ENCODE measurements at regions not wholly inside any gene's neighbourhood (a gene's known extent, or its start where the extent isn't known, plus 50 kb on each side); places are given as distances from the start of the nearest gene placed in this dataset.

- Mint-ChIP-seq H3K36me3 (ENCODE audit: insufficient read depth) (no peaks in the 10 kb centered on the region), H3K9me3 (ENCODE audit: low read depth) (no peaks in the 10 kb centered on the region), H3K27ac (no peak overlapping the region), H3K4me1 (ENCODE audit: low read depth) (peaks cover 2% of the 10 kb centered on the region), H3K27me3 (no peaks in the 10 kb centered on the region), H3K4me3 (ENCODE audit: low read depth) (no peak overlapping the region)
- TF ChIP-seq CTCF (IDR thresholded peaks at IDR 0.05; ENCODE audit: unreplicated experiment) = no peak
- DNase-seq (ENCODE audit: low spot score, unreplicated experiment) = no peak
Measured at GRCh38 chr5:37996918-37997317, 157.1 kb upstream of the GDNF start.

- no peaks in the 10 kb centered on the region for H3K36me3 Mint-ChIP-seq (ENCODE audit: insufficient read depth)
- no peak for TF ChIP-seq CTCF (IDR thresholded peaks at IDR 0.05; ENCODE audit: unreplicated experiment)
- DNase-seq (ENCODE audit: low spot score, unreplicated experiment) = no peak
- no peak overlapping the region for H3K4me3 Mint-ChIP-seq (ENCODE audit: low read depth)
- H3K4me1 Mint-ChIP-seq (ENCODE audit: low read depth) = peaks cover 9% of the 10 kb centered on the region
- no peaks in the 10 kb centered on the region for H3K27me3 Mint-ChIP-seq
- H3K27ac Mint-ChIP-seq = no peak overlapping the region
- no peaks in the 10 kb centered on the region for H3K9me3 Mint-ChIP-seq (ENCODE audit: low read depth)
Measured at GRCh38 chr5:37994729-37995128, 154.9 kb upstream of the GDNF start.

GRCh38 chr5:37991301-37992299 is 151.8 kb upstream of the GDNF start:
- Mint-ChIP-seq H3K36me3 (ENCODE audit: insufficient read depth) (no peaks in the 10 kb centered on the region), H3K9me3 (ENCODE audit: low read depth) (no peaks in the 10 kb centered on the region), H3K4me1 (ENCODE audit: low read depth) (peaks cover 9% of the 10 kb centered on the region), H3K27me3 (no peaks in the 10 kb centered on the region), H3K4me3 (ENCODE audit: low read depth) (no peak overlapping the region), H3K27ac (no peak overlapping the region)
- DNase-seq (ENCODE audit: low spot score, unreplicated experiment) = no peak
- TF ChIP-seq CTCF (IDR thresholded peaks at IDR 0.05; ENCODE audit: unreplicated experiment) = no peak

GRCh38 chr5:37989884-37990283 is 150.0 kb upstream of the GDNF start:
- no peak for TF ChIP-seq CTCF (IDR thresholded peaks at IDR 0.05; ENCODE audit: unreplicated experiment)
- no peak for DNase-seq (ENCODE audit: low spot score, unreplicated experiment)
- Mint-ChIP-seq H3K36me3 (ENCODE audit: insufficient read depth) (no peaks in the 10 kb centered on the region), H3K27ac (no peak overlapping the region), H3K4me3 (ENCODE audit: low read depth) (no peak overlapping the region), H3K27me3 (no peaks in the 10 kb centered on the region), H3K4me1 (ENCODE audit: low read depth) (peaks cover 9% of the 10 kb centered on the region), H3K9me3 (ENCODE audit: low read depth) (no peaks in the 10 kb centered on the region)

GRCh38 chr5:37988454-37989046 is 148.7 kb upstream of the GDNF start:
- Mint-ChIP-seq H3K4me3 (ENCODE audit: low read depth) (no peak overlapping the region), H3K27ac (no peak overlapping the region), H3K36me3 (ENCODE audit: insufficient read depth) (no peaks in the 10 kb centered on the region), H3K27me3 (no peaks in the 10 kb centered on the region), H3K4me1 (ENCODE audit: low read depth) (peaks cover 9% of the 10 kb centered on the region), H3K9me3 (ENCODE audit: low read depth) (no peaks in the 10 kb centered on the region)
- no peak for TF ChIP-seq CTCF (IDR thresholded peaks at IDR 0.05; ENCODE audit: unreplicated experiment)
- no peak for DNase-seq (ENCODE audit: low spot score, unreplicated experiment)

All from progenitor cell of endocrine pancreas (in vitro differentiated cells).